Right kidney (tissue), 1 donor: ENCODE measurements at regions not wholly inside any gene's neighbourhood (a gene's known extent, or its start where the extent isn't known, plus 50 kb on each side); places are given as distances from the start of the nearest gene placed in this dataset.
A peak's percentile ranks its signal among the peaks of the same experiment; 100 is the strongest.

ENCODE experiments used
- DNase-seq: peaks from one replicate; pipeline ENCODE4 v3.0.0-alpha.2; 2016

- DNase-seq: no peak
Measured at GRCh38 chr1:207971331-207972219, 60.6 kb upstream of the CD34 start.

- DNase-seq: no peak
Measured at GRCh38 chr1:207970329-207971233, 59.7 kb upstream of the CD34 start.

- DNase-seq: no peak
Measured at GRCh38 chr1:207969528-207969927, 58.6 kb upstream of the CD34 start.

- DNase-seq: no peak
Measured at GRCh38 chr1:207968521-207969009, 57.6 kb upstream of the CD34 start.

GRCh38 chr1:207967703-207968102, 56.8 kb upstream of the CD34 start:
- no peak for DNase-seq

- DNase-seq: no peak
Measured at GRCh38 chr1:207966521-207966920, 55.6 kb upstream of the CD34 start.

GRCh38 chr1:207965392-207966387, 54.8 kb upstream of the CD34 start:
- DNase-seq: no peak

GRCh38 chr1:207964195-207964966, 53.5 kb upstream of the CD34 start:
- no peak for DNase-seq

GRCh38 chr1:207963427-207964194, 52.7 kb upstream of the CD34 start:
- DNase-seq: peak; percentile 99

GRCh38 chr1:207962716-207963426, 51.9 kb upstream of the CD34 start:
- peak; percentile 97 for DNase-seq
